OCI-LY7 (cell line): ENCODE measurements at regions not wholly inside any gene's neighbourhood (a gene's known extent, or its start where the extent isn't known, plus 50 kb on each side); places are given as distances from the start of the nearest gene placed in this dataset.

Source experiments
- EZH2phosphoT487 ChIP-seq: fragments of 200-600 bp; sonication (generic); IDR thresholded peaks from 2 replicates; pipeline ENCODE4 v1.6.1; 2018; ENCODE audit warnings: low read depth, borderline replicate concordance, mild to moderate bottlenecking, mixed run types, antibody characterized with exemption, low read length, moderate library complexity, mixed read lengths
- TF ChIP-seq, protein P1 (sequence below): fragments of 200-600 bp; sonication (generic); conservative IDR thresholded peaks from 2 replicates; pipeline ENCODE4 v1.5.1; 2014; ENCODE audit warnings: mild to moderate bottlenecking, antibody characterized with exemption, low read length, moderate library complexity, mixed read lengths

DNA sequence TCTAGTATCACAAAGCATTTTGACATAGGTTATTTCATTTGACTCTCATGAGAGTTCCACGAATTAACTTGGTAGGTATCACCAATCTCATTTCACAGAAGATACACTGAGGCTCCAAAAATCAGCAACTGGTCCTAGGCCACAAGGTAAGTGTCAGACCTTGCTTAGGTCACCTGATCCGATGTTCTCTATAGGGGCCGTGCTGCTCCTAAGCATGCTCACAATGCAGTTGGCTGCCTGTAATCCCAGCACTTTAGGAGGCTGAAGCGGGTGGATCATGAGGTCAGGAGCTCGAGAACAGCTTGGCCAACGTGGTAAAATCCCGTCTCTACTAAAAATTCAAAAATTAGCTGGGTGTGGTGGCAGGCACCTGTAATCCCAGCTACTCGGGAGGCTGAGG, 78.7 kb upstream of the FOXN3 start:
- TF ChIP-seq, protein P1, sequence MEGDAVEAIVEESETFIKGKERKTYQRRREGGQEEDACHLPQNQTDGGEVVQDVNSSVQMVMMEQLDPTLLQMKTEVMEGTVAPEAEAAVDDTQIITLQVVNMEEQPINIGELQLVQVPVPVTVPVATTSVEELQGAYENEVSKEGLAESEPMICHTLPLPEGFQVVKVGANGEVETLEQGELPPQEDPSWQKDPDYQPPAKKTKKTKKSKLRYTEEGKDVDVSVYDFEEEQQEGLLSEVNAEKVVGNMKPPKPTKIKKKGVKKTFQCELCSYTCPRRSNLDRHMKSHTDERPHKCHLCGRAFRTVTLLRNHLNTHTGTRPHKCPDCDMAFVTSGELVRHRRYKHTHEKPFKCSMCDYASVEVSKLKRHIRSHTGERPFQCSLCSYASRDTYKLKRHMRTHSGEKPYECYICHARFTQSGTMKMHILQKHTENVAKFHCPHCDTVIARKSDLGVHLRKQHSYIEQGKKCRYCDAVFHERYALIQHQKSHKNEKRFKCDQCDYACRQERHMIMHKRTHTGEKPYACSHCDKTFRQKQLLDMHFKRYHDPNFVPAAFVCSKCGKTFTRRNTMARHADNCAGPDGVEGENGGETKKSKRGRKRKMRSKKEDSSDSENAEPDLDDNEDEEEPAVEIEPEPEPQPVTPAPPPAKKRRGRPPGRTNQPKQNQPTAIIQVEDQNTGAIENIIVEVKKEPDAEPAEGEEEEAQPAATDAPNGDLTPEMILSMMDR = no peak
- no peak for TF ChIP-seq EZH2phosphoT487
